GM13977 (cell line): ENCODE measurements at regions not wholly inside any gene's neighbourhood (a gene's known extent, or its start where the extent isn't known, plus 50 kb on each side); places are given as distances from the start of the nearest gene placed in this dataset.

ENCODE experiments used
- DNase-seq: peaks from one replicate; pipeline ENCODE4 v3.0.0; 2012; ENCODE audit warnings: low spot score
- in situ Hi-C: fragments of 300-500 bp; cut with MboI; formaldehyde crosslinking; loops from one replicate; pipeline ENCODE4 v1.12.0; 2022; ENCODE audit warnings: low sequenced_read_pairs, low pct_unique_long_range_greater_than_20kb, mixed read lengths, inconsistent platforms; ENCODE audit not compliant: unreplicated experiment
- TF ChIP-seq, protein P1 (sequence below): IDR thresholded peaks from 2 replicates; pipeline ENCODE4 v1.5.1; 2012; ENCODE audit warnings: mild to moderate bottlenecking, control low read depth; ENCODE audit not compliant: insufficient read depth; ENCODE audit errors: extremely low read depth, missing control alignments

- TF ChIP-seq, protein P1, sequence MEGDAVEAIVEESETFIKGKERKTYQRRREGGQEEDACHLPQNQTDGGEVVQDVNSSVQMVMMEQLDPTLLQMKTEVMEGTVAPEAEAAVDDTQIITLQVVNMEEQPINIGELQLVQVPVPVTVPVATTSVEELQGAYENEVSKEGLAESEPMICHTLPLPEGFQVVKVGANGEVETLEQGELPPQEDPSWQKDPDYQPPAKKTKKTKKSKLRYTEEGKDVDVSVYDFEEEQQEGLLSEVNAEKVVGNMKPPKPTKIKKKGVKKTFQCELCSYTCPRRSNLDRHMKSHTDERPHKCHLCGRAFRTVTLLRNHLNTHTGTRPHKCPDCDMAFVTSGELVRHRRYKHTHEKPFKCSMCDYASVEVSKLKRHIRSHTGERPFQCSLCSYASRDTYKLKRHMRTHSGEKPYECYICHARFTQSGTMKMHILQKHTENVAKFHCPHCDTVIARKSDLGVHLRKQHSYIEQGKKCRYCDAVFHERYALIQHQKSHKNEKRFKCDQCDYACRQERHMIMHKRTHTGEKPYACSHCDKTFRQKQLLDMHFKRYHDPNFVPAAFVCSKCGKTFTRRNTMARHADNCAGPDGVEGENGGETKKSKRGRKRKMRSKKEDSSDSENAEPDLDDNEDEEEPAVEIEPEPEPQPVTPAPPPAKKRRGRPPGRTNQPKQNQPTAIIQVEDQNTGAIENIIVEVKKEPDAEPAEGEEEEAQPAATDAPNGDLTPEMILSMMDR = no peak
- in situ Hi-C loops = no loop called here
These were observed 148.6 kb upstream of the ETV3 start for GRCh38 chr1:157286646-157287420.

DNA sequence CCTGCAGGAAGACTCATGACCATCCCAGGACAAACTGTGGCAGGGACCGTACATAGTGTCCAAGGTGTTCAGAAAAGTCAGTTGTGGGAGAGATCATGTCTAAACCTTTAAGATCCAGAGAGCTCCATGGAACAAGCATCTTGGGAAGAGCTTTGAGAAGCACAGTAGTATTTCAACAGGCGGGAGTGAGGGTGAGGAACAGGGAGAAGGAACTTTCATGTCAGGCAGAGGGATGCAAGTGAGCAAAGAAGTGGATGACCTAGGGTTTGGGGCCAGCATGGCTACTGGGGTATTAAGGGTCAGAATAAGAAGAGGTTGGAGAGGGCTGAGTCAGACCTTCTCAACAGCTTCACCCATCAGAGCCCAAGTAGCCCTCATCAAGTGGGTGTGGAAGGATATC, 147.9 kb upstream of the ETV3 start:
- no peak for DNase-seq
- TF ChIP-seq, protein P1 = no peak
- in situ Hi-C loops = no loop called here

More at GRCh38 chr1:157286646-157287420, 148.6 kb upstream of the ETV3 start:
- no peak for DNase-seq

GRCh38 chr1:157284451-157284850, 146.3 kb upstream of the ETV3 start:
- TF ChIP-seq, protein P1 = no peak
- in situ Hi-C loops = no loop called here

DNA sequence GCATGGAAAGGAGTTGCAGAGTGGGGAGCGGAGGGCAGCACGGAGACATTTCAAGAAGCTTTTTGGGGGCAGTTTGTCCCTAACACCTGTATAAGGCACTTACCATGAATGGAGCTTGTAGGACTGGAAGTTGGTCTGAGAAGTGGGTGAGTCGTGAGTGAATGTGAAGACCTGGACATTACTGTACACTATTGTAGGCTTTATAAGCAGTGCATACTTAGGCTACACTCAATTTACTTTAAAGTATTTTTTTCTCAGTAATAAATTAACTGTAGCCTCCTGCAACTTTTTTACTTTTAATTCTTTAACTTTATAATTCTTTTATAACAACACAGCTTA, 141.6 kb upstream of the ETV3 start:
- TF ChIP-seq, protein P1 = no peak
- in situ Hi-C loops = no loop called here
- DNase-seq = no peak

More at GRCh38 chr1:157284451-157284850, 146.3 kb upstream of the ETV3 start:
- DNase-seq = no peak

GRCh38 chr1:157279138-157279801, 141.1 kb upstream of the ETV3 start:
- DNase-seq = no peak
- TF ChIP-seq, protein P1 = no peak
- in situ Hi-C loops = no loop called here

- no peak for DNase-seq
- TF ChIP-seq, protein P1 = no peak
- in situ Hi-C loops = no loop called here
These were observed 140.4 kb upstream of the ETV3 start for GRCh38 chr1:157278383-157279137.
